ENCODE measurements at regions not wholly inside any gene's neighbourhood (a gene's known extent, or its start where the extent isn't known, plus 50 kb on each side); places are given as distances from the start of the nearest gene placed in this dataset.
"Not testable (repeated sequence)": the region's sequence is repeated elsewhere in the genome, so short reads cannot be mapped to it uniquely, and the experiment has no call there.

- in situ Hi-C loops (cut with MboI; ENCODE audit: low pct_unique_long_range_greater_than_20kb, low sequenced_read_pairs): no loop called here
Observed at GRCh38 chr3:74435631-74436030, 178.8 kb downstream of the CNTN3 start.

GRCh38 chr3:74434406-74434805, 180.1 kb downstream of the CNTN3 start:
- in situ Hi-C loops (cut with MboI; ENCODE audit: low pct_unique_long_range_greater_than_20kb, low sequenced_read_pairs): no loop called here
- no peak for DNase-seq

More at GRCh38 chr3:74435631-74436030, 178.8 kb downstream of the CNTN3 start:
- DNase-seq: no peak

- in situ Hi-C loops (cut with MboI; ENCODE audit: low pct_unique_long_range_greater_than_20kb, low sequenced_read_pairs): no loop called here
- DNase-seq: no peak
Observed at GRCh38 chr3:74426571-74426970, 187.9 kb downstream of the CNTN3 start.

GRCh38 chr3:74423867-74424266, 190.6 kb downstream of the CNTN3 start:
- no peak for DNase-seq
- in situ Hi-C loops (cut with MboI; ENCODE audit: low pct_unique_long_range_greater_than_20kb, low sequenced_read_pairs): no loop called here

GRCh38 chr3:74420538-74421124, 193.8 kb downstream of the CNTN3 start:
- no peak for DNase-seq
- in situ Hi-C loops (cut with MboI; ENCODE audit: low pct_unique_long_range_greater_than_20kb, low sequenced_read_pairs): no loop called here

GRCh38 chr3:74415731-74416130, 198.7 kb downstream of the CNTN3 start:
- DNase-seq: no peak
- in situ Hi-C loops (cut with MboI; ENCODE audit: low pct_unique_long_range_greater_than_20kb, low sequenced_read_pairs): no loop called here

GRCh38 chr3:74413547-74414241, 200.8 kb downstream of the CNTN3 start:
- in situ Hi-C loops (cut with MboI; ENCODE audit: low pct_unique_long_range_greater_than_20kb, low sequenced_read_pairs): no loop called here

GRCh38 chr3:74410276-74410941, 204.1 kb downstream of the CNTN3 start:
- in situ Hi-C loops (cut with MboI; ENCODE audit: low pct_unique_long_range_greater_than_20kb, low sequenced_read_pairs): no loop called here
- DNase-seq: no peak

More at GRCh38 chr3:74413547-74414241, 200.8 kb downstream of the CNTN3 start:
- DNase-seq: no peak

GRCh38 chr3:74409066-74409465, 205.4 kb downstream of the CNTN3 start:
- in situ Hi-C loops (cut with MboI; ENCODE audit: low pct_unique_long_range_greater_than_20kb, low sequenced_read_pairs): no loop called here
- no peak for DNase-seq

GRCh38 chr3:74403307-74403706, 211.2 kb downstream of the CNTN3 start:
- in situ Hi-C loops (cut with MboI; ENCODE audit: low pct_unique_long_range_greater_than_20kb, low sequenced_read_pairs): no loop called here
- no peak for DNase-seq

GRCh38 chr3:74402821-74403220, 211.6 kb downstream of the CNTN3 start:
- no peak for DNase-seq

GRCh38 chr3:74393426-74393825, 221.0 kb downstream of the CNTN3 start:
- DNase-seq: no peak
- in situ Hi-C loops (cut with MboI; ENCODE audit: low pct_unique_long_range_greater_than_20kb, low sequenced_read_pairs): no loop called here

More at GRCh38 chr3:74402821-74403220, 211.6 kb downstream of the CNTN3 start:
- in situ Hi-C loops (cut with MboI; ENCODE audit: low pct_unique_long_range_greater_than_20kb, low sequenced_read_pairs): no loop called here

GRCh38 chr3:74390121-74390877, 224.2 kb downstream of the CNTN3 start:
- DNase-seq: no peak
- in situ Hi-C loops (cut with MboI; ENCODE audit: low pct_unique_long_range_greater_than_20kb, low sequenced_read_pairs): no loop called here

GRCh38 chr3:74387111-74387735, 227.2 kb downstream of the CNTN3 start:
- no peak for DNase-seq
- in situ Hi-C loops (cut with MboI; ENCODE audit: low pct_unique_long_range_greater_than_20kb, low sequenced_read_pairs): no loop called here

GRCh38 chr3:74384159-74384558, 230.3 kb downstream of the CNTN3 start:
- no peak for DNase-seq
- in situ Hi-C loops (cut with MboI; ENCODE audit: low pct_unique_long_range_greater_than_20kb, low sequenced_read_pairs): no loop called here

GRCh38 chr3:74377669-74378068, 236.8 kb downstream of the CNTN3 start:
- DNase-seq: no peak
- in situ Hi-C loops (cut with MboI; ENCODE audit: low pct_unique_long_range_greater_than_20kb, low sequenced_read_pairs): no loop called here

GRCh38 chr3:74376323-74376722, 238.1 kb downstream of the CNTN3 start:
- DNase-seq; in situ Hi-C loops (cut with MboI; ENCODE audit: low pct_unique_long_range_greater_than_20kb, low sequenced_read_pairs): not testable (repeated sequence)

- DNase-seq: no peak
- in situ Hi-C loops (cut with MboI; ENCODE audit: low pct_unique_long_range_greater_than_20kb, low sequenced_read_pairs): no loop called here
Observed at GRCh38 chr3:74375653-74376052, 238.8 kb downstream of the CNTN3 start.

GRCh38 chr3:74372743-74373142, 241.7 kb downstream of the CNTN3 start:
- DNase-seq: no peak

More at GRCh38 chr3:74372743-74373142, 241.7 kb downstream of the CNTN3 start:
- in situ Hi-C loops (cut with MboI; ENCODE audit: low pct_unique_long_range_greater_than_20kb, low sequenced_read_pairs): no loop called here
